ENCODE measurements at regions not wholly inside any gene's neighbourhood (a gene's known extent, or its start where the extent isn't known, plus 50 kb on each side); places are given as distances from the start of the nearest gene placed in this dataset.

DNA sequence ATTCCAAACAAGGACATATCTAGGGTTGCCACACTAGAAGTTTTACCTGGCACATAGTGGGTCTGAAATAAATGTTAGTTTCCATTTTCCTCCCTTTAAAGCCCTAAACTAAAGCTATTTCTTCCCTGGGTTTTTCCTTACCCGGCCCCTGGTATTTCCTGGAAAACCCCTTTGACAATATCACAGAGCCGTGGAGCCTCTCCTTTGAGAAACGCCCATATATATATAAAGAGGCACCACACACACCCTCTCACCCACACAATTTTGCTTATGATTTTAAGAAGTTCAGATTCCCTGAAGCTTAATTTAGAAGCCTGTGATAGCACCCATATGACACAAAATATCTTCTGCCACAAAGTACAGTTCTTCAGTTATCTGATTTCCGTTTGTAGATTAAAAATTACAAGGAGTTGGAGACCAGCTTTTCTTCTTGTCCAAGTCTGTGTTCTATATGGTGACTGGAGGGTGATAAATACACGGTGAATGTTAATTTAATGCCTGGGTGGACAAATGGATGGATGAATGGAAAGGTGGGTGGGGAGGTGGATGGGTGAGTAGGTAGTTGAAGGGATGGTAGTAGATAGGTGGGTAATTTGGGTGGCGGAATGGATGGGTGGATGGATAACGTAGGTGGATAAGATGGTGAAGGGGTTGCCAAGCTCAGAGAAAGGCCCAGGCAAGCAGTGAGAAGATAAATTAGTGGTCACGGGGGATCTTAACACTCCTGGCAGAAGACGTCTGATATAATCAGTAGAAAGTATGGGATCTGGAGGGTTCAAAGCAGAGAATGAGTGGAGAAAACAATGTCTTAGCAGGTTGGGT lies 154.4 kb upstream of the FGGY start (continued):
- no peak for TF ChIP-seq CHD7 (IDR thresholded peaks at IDR 0.05; ENCODE audit: insufficient replicate concordance, low read length)
- no peak for TF ChIP-seq SP1 (IDR thresholded peaks at IDR 0.05; ENCODE audit: low read depth, low read length)
- no peak for TF ChIP-seq RAD21 (IDR thresholded peaks at IDR 0.05 in 1 of 2, conservative IDR thresholded peaks at IDR 0.05 in 1 of 2; ENCODE audit: low read depth in 2 of 2, low read length in 2 of 2)
- TF ChIP-seq JUND (IDR thresholded peaks at IDR 0.05; ENCODE audit: low read length), result no peak
- TF ChIP-seq KDM4A (IDR thresholded peaks at IDR 0.05; ENCODE audit: low read depth, low read length, severe bottlenecking), result no peak
- no peak for TF ChIP-seq CBX8 (IDR thresholded peaks at IDR 0.05; ENCODE audit: borderline replicate concordance, low read depth, low read length)
- no peak for TF ChIP-seq SIRT6 (IDR thresholded peaks at IDR 0.05; ENCODE audit: low read length)
- no peak for TF ChIP-seq JUN (IDR thresholded peaks at IDR 0.05; ENCODE audit: low read depth, low read length)
- TF ChIP-seq, protein P1, sequence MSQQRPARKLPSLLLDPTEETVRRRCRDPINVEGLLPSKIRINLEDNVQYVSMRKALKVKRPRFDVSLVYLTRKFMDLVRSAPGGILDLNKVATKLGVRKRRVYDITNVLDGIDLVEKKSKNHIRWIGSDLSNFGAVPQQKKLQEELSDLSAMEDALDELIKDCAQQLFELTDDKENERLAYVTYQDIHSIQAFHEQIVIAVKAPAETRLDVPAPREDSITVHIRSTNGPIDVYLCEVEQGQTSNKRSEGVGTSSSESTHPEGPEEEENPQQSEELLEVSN (IDR thresholded peaks at IDR 0.05), result no peak

Data from H1 (cell line).